ENCODE measurements at regions not wholly inside any gene's neighbourhood (a gene's known extent, or its start where the extent isn't known, plus 50 kb on each side); places are given as distances from the start of the nearest gene placed in this dataset.

DNA sequence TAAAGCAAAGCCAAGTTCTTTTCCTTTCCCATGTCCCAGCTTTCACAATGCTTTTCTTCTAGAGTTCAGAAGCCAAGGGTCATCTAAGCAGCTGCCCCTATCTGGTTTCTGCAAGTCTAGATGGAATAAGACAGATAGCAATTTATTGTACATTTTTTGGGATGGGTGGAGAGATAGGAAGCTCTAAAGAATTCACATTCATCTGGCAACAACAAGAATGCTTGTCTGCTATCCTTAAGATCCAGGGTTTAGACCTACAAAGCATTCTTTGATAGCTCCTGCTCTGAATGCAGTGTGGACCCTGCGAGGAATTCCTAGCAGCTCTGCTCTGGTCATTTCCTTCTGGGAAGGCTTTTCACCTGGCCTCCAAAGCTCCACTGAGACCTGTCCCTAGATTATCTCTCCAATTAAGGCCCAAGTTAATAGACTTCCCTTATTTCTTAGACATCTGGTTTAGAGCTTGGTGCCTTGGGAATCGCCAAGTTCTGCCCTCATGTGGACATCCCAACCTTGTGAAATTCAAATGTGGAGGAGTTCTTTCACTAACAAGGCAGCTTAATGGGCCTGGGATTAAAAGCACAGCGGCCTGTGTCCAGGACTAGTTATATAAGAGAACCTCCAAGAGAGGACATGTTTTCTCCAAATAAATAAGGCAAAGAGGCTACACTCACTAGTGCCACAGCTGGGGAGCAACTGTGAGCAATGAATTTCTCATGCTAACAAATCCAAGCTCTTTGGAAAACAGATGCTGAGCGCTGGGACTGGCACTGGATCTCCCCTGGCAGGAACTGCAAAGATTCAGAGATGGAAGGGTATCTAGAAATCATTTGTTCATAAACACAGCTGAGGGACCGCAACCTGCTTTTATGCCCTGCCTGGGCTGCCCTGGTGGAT is 384.5 kb upstream of the DDHD1 start:
- no peaks in the 10 kb centered on the region for H3K27me3 ChIP-seq (ENCODE audit: control insufficient read depth in 2 of 2, insufficient read depth in 2 of 2, low read length in 2 of 2)
- intact Hi-C loops (cut with micrococcal nuclease) = no loop called here
- TF ChIP-seq NFE2 (IDR thresholded peaks at IDR 0.05; ENCODE audit: low read depth) (no peak), ZNF695 (CRISPR knock-in tag; IDR thresholded peaks at IDR 0.05) (no peak), KDM5B (IDR thresholded peaks at IDR 0.05; ENCODE audit: insufficient replicate concordance, low read depth, low read length) (no peak), HMGN3 (IDR thresholded peaks at IDR 0.05; ENCODE audit: borderline replicate concordance, extremely low read depth, insufficient read length, low read depth, low read length) (no peak), MYNN (IDR thresholded peaks at IDR 0.05) (no peak), MYNN (CRISPR knock-in tag; IDR thresholded peaks at IDR 0.05) (no peak), ZNF324 (CRISPR knock-in tag; IDR thresholded peaks at IDR 0.05) (no peak), SRSF3 (IDR thresholded peaks at IDR 0.05; ENCODE audit: insufficient read depth, low read length) (no peak), KDM2B (CRISPR knock-in tag; IDR thresholded peaks at IDR 0.05) (no peak), XRCC3 (IDR thresholded peaks at IDR 0.05) (no peak), OTX1 (CRISPR knock-in tag; IDR thresholded peaks at IDR 0.05) (no peak)
- TF ChIP-seq, protein P1, sequence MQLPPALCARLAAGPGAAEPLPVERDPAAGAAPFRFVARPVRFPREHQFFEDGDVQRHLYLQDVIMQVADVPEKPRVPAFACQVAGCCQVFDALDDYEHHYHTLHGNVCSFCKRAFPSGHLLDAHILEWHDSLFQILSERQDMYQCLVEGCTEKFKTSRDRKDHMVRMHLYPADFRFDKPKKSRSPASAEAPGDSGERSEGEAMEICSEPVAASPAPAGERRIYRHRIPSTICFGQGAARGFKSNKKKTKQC (CRISPR knock-in tag; IDR thresholded peaks at IDR 0.05) = no peak
- TF ChIP-seq, protein P2, sequence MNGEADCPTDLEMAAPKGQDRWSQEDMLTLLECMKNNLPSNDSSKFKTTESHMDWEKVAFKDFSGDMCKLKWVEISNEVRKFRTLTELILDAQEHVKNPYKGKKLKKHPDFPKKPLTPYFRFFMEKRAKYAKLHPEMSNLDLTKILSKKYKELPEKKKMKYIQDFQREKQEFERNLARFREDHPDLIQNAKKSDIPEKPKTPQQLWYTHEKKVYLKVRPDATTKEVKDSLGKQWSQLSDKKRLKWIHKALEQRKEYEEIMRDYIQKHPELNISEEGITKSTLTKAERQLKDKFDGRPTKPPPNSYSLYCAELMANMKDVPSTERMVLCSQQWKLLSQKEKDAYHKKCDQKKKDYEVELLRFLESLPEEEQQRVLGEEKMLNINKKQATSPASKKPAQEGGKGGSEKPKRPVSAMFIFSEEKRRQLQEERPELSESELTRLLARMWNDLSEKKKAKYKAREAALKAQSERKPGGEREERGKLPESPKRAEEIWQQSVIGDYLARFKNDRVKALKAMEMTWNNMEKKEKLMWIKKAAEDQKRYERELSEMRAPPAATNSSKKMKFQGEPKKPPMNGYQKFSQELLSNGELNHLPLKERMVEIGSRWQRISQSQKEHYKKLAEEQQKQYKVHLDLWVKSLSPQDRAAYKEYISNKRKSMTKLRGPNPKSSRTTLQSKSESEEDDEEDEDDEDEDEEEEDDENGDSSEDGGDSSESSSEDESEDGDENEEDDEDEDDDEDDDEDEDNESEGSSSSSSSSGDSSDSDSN (IDR thresholded peaks at IDR 0.05; ENCODE audit: borderline replicate concordance in 1 of 2, low read depth in 2 of 2, low read length in 2 of 2) = no peak
- WGBS (ENCODE audit: insufficient coverage, low coverage, missing lambda C conversion rate) = 3% methylated on average over 5 of the region's 5 CpGs
- H3K9me1 ChIP-seq (ENCODE audit: control insufficient read depth, insufficient read depth, low read length) = no peaks in the 10 kb centered on the region
- ATAC-seq = no peak
- FAIRE-seq = no peak
- H3K9ac ChIP-seq (ENCODE audit: insufficient read depth in 1 of 2, low read depth in 2 of 2, low read length in 2 of 2) = no peak overlapping the region
- POLR2A ChIA-PET = no interaction called here
- no TSS peak for BruUV-seq (replicated peaks)
- CTCF ChIA-PET (ENCODE audit: low intra/inter-chr PET ratio) = no interaction called here
- no peaks in the 10 kb centered on the region for H3K79me2 ChIP-seq (ENCODE audit: control insufficient read depth, insufficient read depth, low read length)
- no peak overlapping the region for H2AFZ ChIP-seq (ENCODE audit: low read depth, low read length)
- in situ Hi-C loops (cut with MboI) = loop anchor here (25.0 kb wide), 1 partner anchor 1250 kb away; no protein-coding TSS in a partner anchor
- no peak overlapping the region for H3K27ac ChIP-seq (ENCODE audit: extremely low read depth, low read depth, low read length)
- DNase-seq (ENCODE audit: extremely low read depth in 1 of 4, low spot score in 3 of 4) = no peak
- H3K36me3 ChIP-seq (ENCODE audit: control insufficient read depth, insufficient read depth, low read length) = no peaks in the 10 kb centered on the region
- no peaks in the 10 kb centered on the region for H3K9me3 ChIP-seq (replicated peaks; ENCODE audit: control insufficient read depth, insufficient read depth, low read depth, low read length)
- H3K4me2 ChIP-seq (ENCODE audit: insufficient read depth, low read length) = no peak overlapping the region
- H3K4me1 ChIP-seq (replicated peaks in 1 of 2; ENCODE audit: control insufficient read depth in 2 of 2, insufficient read depth in 2 of 2, low read length in 2 of 2) = no peaks in the 10 kb centered on the region
- no peak overlapping the region for H3K4me3 ChIP-seq
- H4K20me1 ChIP-seq (replicated peaks; ENCODE audit: control insufficient read depth, insufficient read depth, low read length) = no peaks in the 10 kb centered on the region
